OCI-LY1 (cell line): ENCODE measurements at regions not wholly inside any gene's neighbourhood (a gene's known extent, or its start where the extent isn't known, plus 50 kb on each side); places are given as distances from the start of the nearest gene placed in this dataset.

Experiments
- H2AFZ ChIP-seq: fragments of 200-600 bp; sonication (generic), shearing (Covaris generic); 2 replicates; pipeline ENCODE4 v1.6.0; 2014; ENCODE audit warnings: antibody characterized with exemption, mild to moderate bottlenecking, low read length
- H3F3A ChIP-seq: fragments of 200-600 bp; sonication (generic), shearing (Covaris generic); 2 replicates; pipeline ENCODE4 v1.6.0; 2014; ENCODE audit warnings: mild to moderate bottlenecking, antibody characterized with exemption, low read length, moderate library complexity; ENCODE audit not compliant: insufficient read depth
- H3K27ac ChIP-seq: fragments of 200-600 bp; sonication (generic); 2 replicates; pipeline ENCODE4 v1.5.1; 2014; ENCODE audit warnings: low read length, mixed run types, mild to moderate bottlenecking, low read depth; ENCODE audit not compliant: poor library complexity, severe bottlenecking
- H3K27me3 ChIP-seq: fragments of 200-600 bp; sonication (generic); 2 replicates; pipeline ENCODE4 v1.6.0; 2014; ENCODE audit warnings: antibody characterized with exemption, mild to moderate bottlenecking, low read length, moderate library complexity; ENCODE audit not compliant: insufficient read depth
- H3K36me3 ChIP-seq: fragments of 200-600 bp; sonication (generic); 2 replicates; pipeline ENCODE4 v1.6.1; 2014; ENCODE audit warnings: mild to moderate bottlenecking, antibody characterized with exemption, low read length, moderate library complexity, mixed read lengths; ENCODE audit not compliant: insufficient read depth
- H3K4me1 ChIP-seq: fragments of 200-600 bp; sonication (generic); 2 replicates; pipeline ENCODE4 v1.5.1; 2014; ENCODE audit warnings: mild to moderate bottlenecking, low read length, moderate library complexity; ENCODE audit not compliant: insufficient read depth, severe bottlenecking
- H3K4me2 ChIP-seq: fragments of 200-600 bp; sonication (generic), shearing (Covaris generic); 2 replicates; pipeline ENCODE4 v1.6.1; 2014; ENCODE audit warnings: low read length
- H3K4me3 ChIP-seq: fragments of 200-600 bp; sonication (generic); 2 replicates; pipeline ENCODE4 v1.5.1; 2014; ENCODE audit warnings: low read length, low read depth, mild to moderate bottlenecking, mixed read lengths; ENCODE audit not compliant: poor library complexity, severe bottlenecking
- H3K79me2 ChIP-seq: fragments of 200-600 bp; shearing (Covaris generic); 2 replicates; pipeline ENCODE4 v1.6.1; 2016; ENCODE audit warnings: mixed run types, low read length, mixed read lengths; ENCODE audit not compliant: insufficient read depth
- H3K9ac ChIP-seq: fragments of 200-600 bp; sonication (generic), shearing (Covaris generic); 2 replicates; pipeline ENCODE4 v1.6.1; 2014; ENCODE audit warnings: mild to moderate bottlenecking, low read length, mixed read lengths
- H3K9me2 ChIP-seq: fragments of 200-600 bp; sonication (generic), shearing (Covaris generic); 2 replicates; pipeline ENCODE4 v1.6.1; 2014; ENCODE audit warnings: low read depth, mild to moderate bottlenecking, low read length, mixed read lengths
- H3K9me3 ChIP-seq: fragments of 200-600 bp; shearing (Covaris generic); 2 replicates; pipeline ENCODE4 v1.6.1; 2014; ENCODE audit warnings: low read length, mixed read lengths
- H4K20me1 ChIP-seq: fragments of 200-600 bp; sonication (generic), shearing (Covaris generic); 2 replicates; pipeline ENCODE4 v1.6.0; 2016; ENCODE audit warnings: mild to moderate bottlenecking, low read length; ENCODE audit not compliant: insufficient read depth
- CTCF ChIP-seq: fragments of 200-600 bp; sonication (generic), shearing (Covaris generic); IDR thresholded peaks from 2 replicates; pipeline ENCODE4 v1.5.1; 2017; ENCODE audit warnings: mild to moderate bottlenecking, antibody characterized with exemption, low read length, moderate library complexity, mixed read lengths
- EZH2 ChIP-seq: fragments of 200-600 bp; sonication (generic), shearing (Covaris generic); IDR thresholded peaks from 2 replicates; pipeline ENCODE4 v1.8.0; 2017; ENCODE audit warnings: borderline replicate concordance, mixed run types, mild to moderate bottlenecking, antibody characterized with exemption, low read length, moderate library complexity, mixed read lengths

GRCh38 chr4:181529537-181529936, 713.7 kb upstream of the TENM3 start:
- no peaks in the 10 kb centered on the region for H3K9me3 ChIP-seq
- no peaks in the 10 kb centered on the region for H3K27me3 ChIP-seq
- H3K27ac ChIP-seq = no peak overlapping the region
- no peak overlapping the region for H3K9ac ChIP-seq
- H4K20me1 ChIP-seq = no peaks in the 10 kb centered on the region
- no peaks in the 10 kb centered on the region for H3K9me2 ChIP-seq
- no peak overlapping the region for H2AFZ ChIP-seq
- peaks cover 31% of the 10 kb centered on the region for H3K4me1 ChIP-seq
- H3K4me2 ChIP-seq = no peak overlapping the region
- H3F3A ChIP-seq = no peaks in the 10 kb centered on the region
- H3K36me3 ChIP-seq = no peaks in the 10 kb centered on the region
- H3K4me3 ChIP-seq = no peak overlapping the region
- no peaks in the 10 kb centered on the region for H3K79me2 ChIP-seq
- TF ChIP-seq EZH2 (no peak), CTCF (no peak)

- Histone ChIP-seq H3K4me1 (no peaks in the 10 kb centered on the region), H3K9me2 (no peaks in the 10 kb centered on the region), H4K20me1 (no peaks in the 10 kb centered on the region), H3K4me3 (no peak overlapping the region), H3K27ac (no peak overlapping the region), H3K4me2 (no peak overlapping the region), H3K36me3 (no peaks in the 10 kb centered on the region), H3F3A (no peaks in the 10 kb centered on the region), H2AFZ (no peak overlapping the region), H3K9ac (no peak overlapping the region), H3K9me3 (no peaks in the 10 kb centered on the region), H3K79me2 (no peaks in the 10 kb centered on the region), H3K27me3 (0 out of 2 replicates have a peak, but pooled peaks cover 3% of the 10 kb centered on the region)
- no peak for TF ChIP-seq EZH2
- no peak for TF ChIP-seq CTCF
These were observed 706.9 kb upstream of the TENM3 start for GRCh38 chr4:181536196-181536746.

GRCh38 chr4:181536811-181537434, 706.3 kb upstream of the TENM3 start:
- Histone ChIP-seq H3K4me3 (no peak overlapping the region), H4K20me1 (no peaks in the 10 kb centered on the region), H3K9me2 (no peaks in the 10 kb centered on the region), H3K27me3 (0 out of 2 replicates have a peak, but pooled peaks cover 3% of the 10 kb centered on the region), H3K4me1 (no peaks in the 10 kb centered on the region), H3K9ac (no peak overlapping the region), H3K27ac (no peak overlapping the region), H3K9me3 (no peaks in the 10 kb centered on the region), H2AFZ (no peak overlapping the region), H3F3A (no peaks in the 10 kb centered on the region), H3K79me2 (no peaks in the 10 kb centered on the region), H3K4me2 (no peak overlapping the region), H3K36me3 (no peaks in the 10 kb centered on the region)
- TF ChIP-seq EZH2 = no peak
- TF ChIP-seq CTCF = no peak
